Activated CD4-positive, alpha-beta T cell treated with anti-CD3 and anti-CD28 coated beads, Interleukin-2, amount 50 U/mL, for 24 hours (primary cell): ENCODE measurements at regions not wholly inside any gene's neighbourhood (a gene's known extent, or its start where the extent isn't known, plus 50 kb on each side); places are given as distances from the start of the nearest gene placed in this dataset.
"Not testable (repeated sequence)": the region's sequence is repeated elsewhere in the genome, so short reads cannot be mapped to it uniquely, and the experiment has no call there.

Experiments used
- DNase-seq, 2 donors: peaks; one replicate each; pipeline ENCODE4 v3.0.0-alpha.2; 2020; ENCODE audit warnings: low read depth in 1 of 2, low spot score in 1 of 2

GRCh38 chr5:126228934-126229333 is 194.3 kb upstream of the GRAMD2B start:
- no peak for DNase-seq

- no peak for DNase-seq
Observed at GRCh38 chr5:126233256-126233655, 190.0 kb upstream of the GRAMD2B start.

- no peak for DNase-seq
Observed at GRCh38 chr5:126234563-126235195, 188.5 kb upstream of the GRAMD2B start.

GRCh38 chr5:126235628-126236027 is 187.6 kb upstream of the GRAMD2B start:
- DNase-seq: no peak

GRCh38 chr5:126236994-126237393 is 186.2 kb upstream of the GRAMD2B start:
- no peak for DNase-seq

GRCh38 chr5:126248611-126249010 is 174.6 kb upstream of the GRAMD2B start:
- DNase-seq: no peak

- DNase-seq: no peak
Observed at GRCh38 chr5:126251024-126251423, 172.2 kb upstream of the GRAMD2B start.

- DNase-seq: no peak
Observed at GRCh38 chr5:126253406-126253805, 169.8 kb upstream of the GRAMD2B start.

GRCh38 chr5:126263591-126264184 is 159.5 kb upstream of the GRAMD2B start:
- no peak for DNase-seq

- DNase-seq: no peak
Observed at GRCh38 chr5:126265917-126266316, 157.3 kb upstream of the GRAMD2B start.

GRCh38 chr5:126267438-126267837 is 155.8 kb upstream of the GRAMD2B start:
- DNase-seq: no peak

- no peak for DNase-seq
Observed at GRCh38 chr5:126268697-126269315, 154.4 kb upstream of the GRAMD2B start.

- no peak for DNase-seq
Observed at GRCh38 chr5:126269511-126269910, 153.7 kb upstream of the GRAMD2B start.

- DNase-seq: no peak
Observed at GRCh38 chr5:126271141-126271540, 152.1 kb upstream of the GRAMD2B start.

GRCh38 chr5:126274076-126274762 is 149.0 kb upstream of the GRAMD2B start:
- DNase-seq: no peak

- DNase-seq: no peak
Observed at GRCh38 chr5:126274763-126275125, 148.5 kb upstream of the GRAMD2B start.

GRCh38 chr5:126277762-126278161 is 145.4 kb upstream of the GRAMD2B start:
- no peak for DNase-seq

- no peak for DNase-seq
Observed at GRCh38 chr5:126280343-126280742, 142.9 kb upstream of the GRAMD2B start.

- no peak for DNase-seq
Observed at GRCh38 chr5:126280846-126281245, 142.4 kb upstream of the GRAMD2B start.

- DNase-seq: no peak
Observed at GRCh38 chr5:126284977-126285696, 138.1 kb upstream of the GRAMD2B start.

- DNase-seq: not testable (repeated sequence)
Observed at GRCh38 chr5:126296121-126296520, 127.1 kb upstream of the GRAMD2B start.

- DNase-seq: no peak
Observed at GRCh38 chr5:126300293-126300692, 122.9 kb upstream of the GRAMD2B start.
